K562 (cell line): ENCODE measurements at regions not wholly inside any gene's neighbourhood (a gene's known extent, or its start where the extent isn't known, plus 50 kb on each side); places are given as distances from the start of the nearest gene placed in this dataset.

Experiments used
- ATAC-seq: fragments of 200-7000 bp; cut with Tn5 transposase; 3 replicates; pipeline ENCODE4 v1.9.1; 2020; ENCODE audit warnings: moderate library complexity
- BruUV-seq: library from RNA; stranded (reverse); fragments of 400-500 nt; replicated peaks from 2 replicates; lab custom pipeline; 2021; lab: Mats Ljungman, UMichigan
- CTCF ChIA-PET: fragments of 300-600 bp; formaldehyde crosslinking; extraction: SDS; loops from one replicate; lab custom pipeline; 2021; ENCODE audit warnings: low intra/inter-chr PET ratio; lab: Yijun Ruan, JAX
- POLR2A ChIA-PET: fragments of 300-600, 350-650 bp; sonication (Branson Sonifier 250); formaldehyde crosslinking; extraction: SDS; loops from one replicate; lab custom pipeline; 2021; ENCODE audit warnings: antibody characterized with exemption, inconsistent platforms; lab: Yijun Ruan, JAX
- DNase-seq, 4 experiments: peaks; one replicate each; pipeline versions ENCODE4 v3.0.0 to v3.0.0-alpha.2; 2011 to 2018; ENCODE audit warnings: low spot score in 3 of 4, mixed read lengths in 3 of 4; ENCODE audit errors: extremely low read depth in 1 of 4
- FAIRE-seq: peaks from 2 replicates; lab custom pipeline; 2011; peaks lifted over from hg19 to GRCh38; lab: Jason Lieb, UNC
- H2AFZ ChIP-seq: 2 replicates; pipeline ENCODE4 v1.6.0; 2011; ENCODE audit warnings: low read depth, low read length, control low read depth, inconsistent platforms
- H3K27ac ChIP-seq: fragments of 200-600 bp; 3 replicates; pipeline ENCODE4 v1.8.0; 2011; ENCODE audit warnings: low read depth, mild to moderate bottlenecking, control low read depth, inconsistent platforms, low read length, moderate library complexity, mixed read lengths; ENCODE audit errors: extremely low read depth
- H3K27me3 ChIP-seq, 2 experiments: fragments of 300-600 bp in 1 of 2; 2 replicates in 1 of 2; 3 replicates in 1 of 2; pipeline versions ENCODE4 v1.6.0 to v1.8.0; 2011; ENCODE audit warnings: inconsistent platforms in 2 of 2, low read length in 2 of 2, mild to moderate bottlenecking in 1 of 2, mixed read lengths in 1 of 2, moderate library complexity in 1 of 2; ENCODE audit not compliant: control insufficient read depth in 2 of 2, insufficient read depth in 2 of 2
- H3K36me3 ChIP-seq: fragments of 300-600 bp; 3 replicates; pipeline ENCODE4 v1.8.0; 2011; ENCODE audit warnings: mild to moderate bottlenecking, low read length, inconsistent platforms; ENCODE audit not compliant: control insufficient read depth, insufficient read depth
- H3K4me1 ChIP-seq, 2 experiments: fragments of 200-600 bp in 1 of 2; replicated peaks in 1 of 2; 2 replicates in 1 of 2; 3 replicates in 1 of 2; pipeline versions ENCODE4 v1.5.1 to v1.8.0; 2011; ENCODE audit warnings: inconsistent platforms in 2 of 2, low read length in 2 of 2, mild to moderate bottlenecking in 1 of 2, mixed read lengths in 1 of 2, moderate library complexity in 1 of 2; ENCODE audit not compliant: control insufficient read depth in 2 of 2, insufficient read depth in 2 of 2
- H3K4me2 ChIP-seq: 2 replicates; pipeline ENCODE4 v1.6.1; 2011; ENCODE audit warnings: low read length, control low read depth, inconsistent platforms, mixed read lengths; ENCODE audit not compliant: insufficient read depth
- H3K4me3 ChIP-seq: fragments of 200-600 bp; sonication (generic), shearing (Covaris generic); 2 replicates; pipeline ENCODE4 v1.5.1; 2016; ENCODE audit warnings: control low read depth, inconsistent platforms
- H3K79me2 ChIP-seq: fragments of 200-600 bp; 3 replicates; pipeline ENCODE4 v1.8.0; 2011; ENCODE audit warnings: low read length, inconsistent platforms; ENCODE audit not compliant: control insufficient read depth, insufficient read depth
- H3K9ac ChIP-seq, 2 experiments: 2 replicates each; pipeline versions ENCODE4 v1.6.0 to v1.6.1; 2011; ENCODE audit warnings: low read depth in 2 of 2, low read length in 2 of 2, control low read depth in 1 of 2, inconsistent platforms in 1 of 2, mild to moderate bottlenecking in 1 of 2, mixed read lengths in 1 of 2; ENCODE audit not compliant: insufficient read depth in 1 of 2
- H3K9me1 ChIP-seq: one replicate; pipeline ENCODE4 v1.6.0; 2011; ENCODE audit warnings: inconsistent platforms, mild to moderate bottlenecking, low read length, moderate library complexity; ENCODE audit not compliant: control insufficient read depth, insufficient read depth
- H3K9me3 ChIP-seq: replicated peaks from 2 replicates; pipeline ENCODE4 v1.5.1; 2011; ENCODE audit warnings: low read depth, low read length, inconsistent platforms; ENCODE audit not compliant: control insufficient read depth, insufficient read depth
- H4K20me1 ChIP-seq: replicated peaks from 2 replicates; pipeline ENCODE4 v1.6.1; 2011; ENCODE audit warnings: low read length, inconsistent platforms, mixed read lengths; ENCODE audit not compliant: control insufficient read depth, insufficient read depth
- BCLAF1 ChIP-seq, 2 experiments: fragments of 450-650 bp in 1 of 2; IDR thresholded peaks; 2 replicates each; pipeline ENCODE4 v1.6.1; 2011 to 2017; ENCODE audit warnings: low read depth in 2 of 2, antibody characterized with exemption in 1 of 2, borderline replicate concordance in 1 of 2, low read length in 1 of 2, mild to moderate bottlenecking in 1 of 2, mixed read lengths in 1 of 2; ENCODE audit not compliant: control insufficient read depth in 1 of 2
- CREBBP ChIP-seq: IDR thresholded peaks from one replicate; pipeline ENCODE4 v1.6.1; 2012; ENCODE audit warnings: low read depth, mild to moderate bottlenecking, control low read depth, inconsistent platforms, low read length
- ETS1 ChIP-seq: conservative IDR thresholded peaks from 2 replicates; pipeline ENCODE4 v1.6.1; 2011; ENCODE audit warnings: low read depth, mild to moderate bottlenecking, low read length; ENCODE audit not compliant: control insufficient read depth
- FOXK2 ChIP-seq, 2 experiments: fragments of 450-650 bp; IDR thresholded peaks in 1 of 2; conservative IDR thresholded peaks in 1 of 2; 2 replicates each; pipeline ENCODE4 v1.6.1; 2016; ENCODE audit warnings: low read depth in 2 of 2, mild to moderate bottlenecking in 1 of 2
- MEF2D ChIP-seq: conservative IDR thresholded peaks from 2 replicates; pipeline ENCODE4 v1.6.1; 2016; ENCODE audit warnings: low read depth, missing genetic modification characterization, missing compliant biosample characterization
- MLX ChIP-seq, 2 experiments: fragments of 450-650 bp in 1 of 2; sonication (generic) in 1 of 2; formaldehyde crosslinking; conservative IDR thresholded peaks; 2 replicates each; pipeline versions ENCODE4 v1.4.0 to v1.8.1; 2020 to 2022; ENCODE audit warnings: mild to moderate bottlenecking in 1 of 2, missing genetic modification reagents in 1 of 2
- MYC ChIP-seq, 2 experiments: fragments of 250-450 bp in 1 of 2; sonication (Bioruptor Pico) in 1 of 2; IDR thresholded peaks; 2 replicates each; pipeline versions ENCODE4 v1.5.1 to v1.6.1; 2012 to 2021; ENCODE audit warnings: low read depth in 2 of 2, borderline replicate concordance in 1 of 2, improper control_type of control experiment in 1 of 2, low read length in 1 of 2, mild to moderate bottlenecking in 1 of 2, moderate library complexity in 1 of 2
- PHTF2 ChIP-seq: fragments of 250-450 bp; sonication (Bioruptor Pico); IDR thresholded peaks from 2 replicates; pipeline ENCODE4 v1.5.0; 2021; ENCODE audit warnings: mild to moderate bottlenecking
- RBBP5 ChIP-seq: fragments of 200-600 bp; sonication (generic); IDR thresholded peaks from 2 replicates; pipeline ENCODE4 v1.6.1; 2012; ENCODE audit warnings: borderline replicate concordance, mild to moderate bottlenecking, low read length, control low read depth, inconsistent platforms; ENCODE audit not compliant: insufficient read depth, poor library complexity, severe bottlenecking
- SRF ChIP-seq, 2 experiments: fragments of 250-450, 450-650 bp in 1 of 2; sonication (Bioruptor Pico) in 1 of 2; sonication (generic) in 1 of 2; formaldehyde crosslinking; IDR thresholded peaks; 2 replicates each; pipeline versions ENCODE4 v1.5.0 to v1.5.1; 2020 to 2022; ENCODE audit warnings: mild to moderate bottlenecking in 1 of 2, missing genetic modification reagents in 1 of 2
- ZNF184 ChIP-seq: sonication (generic); formaldehyde crosslinking; IDR thresholded peaks from 2 replicates; pipeline ENCODE4 v1.5.0; 2020; ENCODE audit warnings: missing genetic modification reagents
- ZNF324 ChIP-seq: fragments of 250-450 bp; sonication (Bioruptor Pico); IDR thresholded peaks from 2 replicates; pipeline ENCODE4 v1.4.0; 2020; ENCODE audit warnings: mild to moderate bottlenecking
- ZNF551 ChIP-seq: fragments of 250-450 bp; sonication (Bioruptor Pico); IDR thresholded peaks from 2 replicates; pipeline ENCODE4 v1.5.0; 2021; ENCODE audit warnings: mild to moderate bottlenecking, moderate library complexity
- ZNF583 ChIP-seq: fragments of 250-450 bp; sonication (Bioruptor Pico); IDR thresholded peaks from 2 replicates; pipeline ENCODE4 v1.4.0; 2020
- WGBS: fragments of 100-300 bp; shearing (Covaris generic); methylation state at CpG from one replicate; pipeline ENCODE4 v1.1.6; 2016; ENCODE audit warnings: low coverage, mixed read lengths; ENCODE audit not compliant: insufficient coverage; ENCODE audit errors: missing lambda C conversion rate; 5-methylcytosine and 5-hydroxymethylcytosine counted together
- in situ Hi-C: fragments of 300-500 bp; cut with MboI; formaldehyde crosslinking; loops from 4 replicates; pipeline ENCODE4 v1.15.0; 2018; ENCODE audit warnings: inconsistent platforms, mixed read lengths
- intact Hi-C: fragments of 100-400 bp; cut with micrococcal nuclease; formaldehyde crosslinking; loops from 2 replicates; pipeline ENCODE4 v1.14.2; 2022

- Histone ChIP-seq H3K4me3 (no peak overlapping the region), H2AFZ (no peak overlapping the region), H3K36me3 (no peaks in the 10 kb centered on the region), H3K79me2 (no peaks in the 10 kb centered on the region), H3K9ac (no peak overlapping the region), H3K4me2 (no peak overlapping the region), H4K20me1 (no peaks in the 10 kb centered on the region), H3K9me1 (no peaks in the 10 kb centered on the region), H3K27ac (no peak overlapping the region), H3K4me1 (no peaks in the 10 kb centered on the region), H3K27me3 (no peaks in the 10 kb centered on the region), H3K9me3 (no peaks in the 10 kb centered on the region; the same call in 1 of the 2 replicates)
- ChIA-PET POLR2A (no interaction called here), CTCF (no interaction called here)
- in situ Hi-C loops = no loop called here
- FAIRE-seq (no peak), ATAC-seq (no peak), DNase-seq (no peak)
- 6% methylated on average over 5 of the region's 5 CpGs for WGBS
- no TSS peak for BruUV-seq
- intact Hi-C loops = no loop called here
- no peak for TF ChIP-seq ETS1
- no peak for TF ChIP-seq BCLAF1 (IDR thresholded peaks at IDR 0.05; ENCODE audit: borderline replicate concordance in 1 of 2, control insufficient read depth in 1 of 2, low read depth in 2 of 2, low read length in 1 of 2)
- TF ChIP-seq MYC (IDR thresholded peaks at IDR 0.05; ENCODE audit: low read depth, low read length) = no peak
- TF ChIP-seq MYC (CRISPR knock-in tag; IDR thresholded peaks at IDR 0.05; ENCODE audit: borderline replicate concordance, low read depth) = no peak
- no peak for TF ChIP-seq ZNF324
- no peak for TF ChIP-seq ZNF583
- no peak for TF ChIP-seq MEF2D (tag)
- TF ChIP-seq ZNF184 (CRISPR knock-in tag) = no peak
- no peak for TF ChIP-seq PHTF2 (CRISPR knock-in tag)
- no peak for TF ChIP-seq FOXK2 (conservative IDR thresholded peaks at IDR 0.05 in 1 of 2, IDR thresholded peaks at IDR 0.05 in 1 of 2; ENCODE audit: low read depth in 2 of 2)
- no peak for TF ChIP-seq ZNF551 (CRISPR knock-in tag)
- no peak for TF ChIP-seq CREBBP
- TF ChIP-seq MLX (CRISPR knock-in tag; conservative IDR thresholded peaks at IDR 0.05) = no peak
- no peak for TF ChIP-seq RBBP5
- TF ChIP-seq SRF (CRISPR knock-in tag; IDR thresholded peaks at IDR 0.05) = no peak
Measured at GRCh38 chr4:133995243-133995960, 206.2 kb downstream of the PABPC4L start.
